ENCODE measurements at regions not wholly inside any gene's neighbourhood (a gene's known extent, or its start where the extent isn't known, plus 50 kb on each side); places are given as distances from the start of the nearest gene placed in this dataset.

GRCh38 chr2:230593765-230594164, 118.9 kb upstream of the CAB39 start:
- no peaks in the 10 kb centered on the region for H3K4me1 ChIP-seq (ENCODE audit: control insufficient read depth, insufficient read depth, low read length)
- H3K4me3 ChIP-seq (ENCODE audit: low read depth, low read length), result no peak overlapping the region
- POLR2A ChIA-PET, result no interaction called here
- TF ChIP-seq ZBTB26 (tag by site-specific recombination; optimal IDR thresholded peaks at IDR 0.05) (no peak), ZNF664 (tag by site-specific recombination; IDR thresholded peaks at IDR 0.05) (no peak), ZNF660 (tag by site-specific recombination; IDR thresholded peaks at IDR 0.05) (no peak), ZEB2 (tag by site-specific recombination; IDR thresholded peaks at IDR 0.05) (no peak), ZNF654 (tag by site-specific recombination; IDR thresholded peaks at IDR 0.05; ENCODE audit: low read depth) (no peak), ZNF394 (tag by site-specific recombination; IDR thresholded peaks at IDR 0.05; ENCODE audit: borderline replicate concordance) (no peak)
- no peak overlapping the region for H3K27ac ChIP-seq (ENCODE audit: extremely low read depth, low read depth, low read length)
- H3K9me3 ChIP-seq (ENCODE audit: control insufficient read depth, insufficient read depth, low read depth, low read length), result no peaks in the 10 kb centered on the region
- H3K36me3 ChIP-seq (ENCODE audit: control insufficient read depth in 2 of 2, insufficient read depth in 1 of 2, low read length in 2 of 2), result no peaks in the 10 kb centered on the region
- CTCF ChIA-PET, result no interaction called here

- Histone ChIP-seq H3K4me1 (ENCODE audit: control insufficient read depth, insufficient read depth, low read length) (no peaks in the 10 kb centered on the region), H3K27ac (ENCODE audit: extremely low read depth, low read depth, low read length) (no peak overlapping the region), H3K4me3 (ENCODE audit: low read depth, low read length) (no peak overlapping the region), H3K36me3 (ENCODE audit: control insufficient read depth in 2 of 2, insufficient read depth in 1 of 2, low read length in 2 of 2) (no peaks in the 10 kb centered on the region), H3K9me3 (ENCODE audit: control insufficient read depth, insufficient read depth, low read depth, low read length) (no peaks in the 10 kb centered on the region)
- ChIA-PET POLR2A (no interaction called here), CTCF (interaction anchor here (0.7 kb wide), 1 partner anchor 1742 kb away, joined by 3 read pairs; no protein-coding TSS in a partner anchor)
- TF ChIP-seq ZNF239 (tag by site-specific recombination; IDR thresholded peaks at IDR 0.05), result no peak
- TF ChIP-seq BCL11B (tag by site-specific recombination; IDR thresholded peaks at IDR 0.05; ENCODE audit: low read depth), result no peak
- no peak for TF ChIP-seq ZNF354C (tag by site-specific recombination; IDR thresholded peaks at IDR 0.05; ENCODE audit: borderline replicate concordance, low read depth)
- no peak for TF ChIP-seq KLF9 (tag by site-specific recombination; IDR thresholded peaks at IDR 0.05; ENCODE audit: low read depth)
- TF ChIP-seq ZNF449 (tag by site-specific recombination; IDR thresholded peaks at IDR 0.05), result no peak
- no peak for TF ChIP-seq ZSCAN5A (tag by site-specific recombination; IDR thresholded peaks at IDR 0.05)
Observed at GRCh38 chr2:230594286-230594840, 118.3 kb upstream of the CAB39 start.

- Histone ChIP-seq H3K36me3 (ENCODE audit: control insufficient read depth in 2 of 2, insufficient read depth in 1 of 2, low read length in 2 of 2) (no peaks in the 10 kb centered on the region), H3K27ac (ENCODE audit: extremely low read depth, low read depth, low read length) (no peak overlapping the region), H3K4me1 (ENCODE audit: control insufficient read depth, insufficient read depth, low read length) (no peaks in the 10 kb centered on the region), H3K4me3 (ENCODE audit: low read depth, low read length) (no peak overlapping the region), H3K9me3 (ENCODE audit: control insufficient read depth, insufficient read depth, low read depth, low read length) (no peaks in the 10 kb centered on the region)
- CTCF ChIA-PET, result interaction anchor here (0.6 to 0.7 kb wide), 2 partner anchors 640 to 883 kb away, joined by 3 read pairs; no protein-coding TSS in a partner anchor
- TF ChIP-seq ZNF23 (tag by site-specific recombination; IDR thresholded peaks at IDR 0.05; ENCODE audit: borderline replicate concordance), result no peak
- no peak for TF ChIP-seq WT1 (tag by site-specific recombination; IDR thresholded peaks at IDR 0.05)
- no peak for TF ChIP-seq ZNF658 (tag by site-specific recombination; IDR thresholded peaks at IDR 0.05)
- no peak for TF ChIP-seq ZNF311 (tag by site-specific recombination; IDR thresholded peaks at IDR 0.05; ENCODE audit: borderline replicate concordance)
- no peak for TF ChIP-seq ZNF629 (tag by site-specific recombination; IDR thresholded peaks at IDR 0.05)
- no peak for TF ChIP-seq ZFP37 (tag by site-specific recombination; IDR thresholded peaks at IDR 0.05)
- no peak for TF ChIP-seq ZNF140 (tag by site-specific recombination; IDR thresholded peaks at IDR 0.05)
- TF ChIP-seq ZNF175 (tag by site-specific recombination; IDR thresholded peaks at IDR 0.05), result no peak
- no peak for TF ChIP-seq ZNF157 (tag by site-specific recombination; IDR thresholded peaks at IDR 0.05)
- TF ChIP-seq ZNF404 (tag by site-specific recombination; IDR thresholded peaks at IDR 0.05), result no peak
- no peak for TF ChIP-seq ZFP41 (tag by site-specific recombination; IDR thresholded peaks at IDR 0.05; ENCODE audit: borderline replicate concordance)
- TF ChIP-seq ZNF768 (tag by site-specific recombination; IDR thresholded peaks at IDR 0.05), result no peak
- no peak for TF ChIP-seq ZFP3 (tag by site-specific recombination; IDR thresholded peaks at IDR 0.05; ENCODE audit: low read depth)
- TF ChIP-seq ZNF580 (tag by site-specific recombination; IDR thresholded peaks at IDR 0.05), result no peak
- no peak for TF ChIP-seq ZNF366 (tag by site-specific recombination; conservative IDR thresholded peaks at IDR 0.05)
- POLR2A ChIA-PET, result no interaction called here
Observed at GRCh38 chr2:230599853-230600252, 112.8 kb upstream of the CAB39 start.

All from HEK293 (cell line).